ENCODE measurements at regions not wholly inside any gene's neighbourhood (a gene's known extent, or its start where the extent isn't known, plus 50 kb on each side); places are given as distances from the start of the nearest gene placed in this dataset.

GRCh38 chr9:71524996-71525580, 243.2 kb downstream of the CEMIP2 start:
- ChIA-PET CTCF (no interaction called here), POLR2A (no interaction called here)
- Histone ChIP-seq H3K27me3 (ENCODE audit: control insufficient read depth, insufficient read depth, low read length) (no peaks in the 10 kb centered on the region), H3K4me3 (ENCODE audit: low read depth, low read length) (no peak overlapping the region), H3K27ac (ENCODE audit: low read depth, low read length) (no peak overlapping the region), H3K9me3 (ENCODE audit: control insufficient read depth, insufficient read depth, low read length) (no peaks in the 10 kb centered on the region)
- DNase-seq (ENCODE audit: low read depth, low spot score), result no peak
- TF ChIP-seq CTCF (IDR thresholded peaks at IDR 0.05; ENCODE audit: low read depth, low read length), result no peak

- ChIA-PET POLR2A (no interaction called here), CTCF (interaction anchor here (1.1 kb wide), 1 partner anchor 295 kb away, joined by 3 read pairs; no protein-coding TSS in a partner anchor)
- no peak for TF ChIP-seq CTCF (IDR thresholded peaks at IDR 0.05; ENCODE audit: low read depth, low read length)
- DNase-seq (ENCODE audit: low read depth, low spot score), result no peak
- Histone ChIP-seq H3K27ac (ENCODE audit: low read depth, low read length) (no peak overlapping the region), H3K27me3 (ENCODE audit: control insufficient read depth, insufficient read depth, low read length) (no peaks in the 10 kb centered on the region), H3K9me3 (ENCODE audit: control insufficient read depth, insufficient read depth, low read length) (no peaks in the 10 kb centered on the region), H3K4me3 (ENCODE audit: low read depth, low read length) (no peak overlapping the region)
These were observed 243.8 kb downstream of the CEMIP2 start for GRCh38 chr9:71524516-71524915.

GRCh38 chr9:71521132-71521531, 247.2 kb downstream of the CEMIP2 start:
- TF ChIP-seq CTCF (IDR thresholded peaks at IDR 0.05; ENCODE audit: low read depth, low read length), result no peak
- ChIA-PET CTCF (interaction anchor here (0.7 kb wide), 1 partner anchor 298 kb away, joined by 3 read pairs; no protein-coding TSS in a partner anchor), POLR2A (no interaction called here)
- no peak for DNase-seq (ENCODE audit: low read depth, low spot score)
- Histone ChIP-seq H3K9me3 (ENCODE audit: control insufficient read depth, insufficient read depth, low read length) (no peaks in the 10 kb centered on the region), H3K27me3 (ENCODE audit: control insufficient read depth, insufficient read depth, low read length) (no peaks in the 10 kb centered on the region), H3K4me3 (ENCODE audit: low read depth, low read length) (no peak overlapping the region), H3K27ac (ENCODE audit: low read depth, low read length) (no peak overlapping the region)

GRCh38 chr9:71519098-71519696, 249.1 kb downstream of the CEMIP2 start:
- CTCF ChIA-PET, result no interaction called here
- POLR2A ChIA-PET, result no interaction called here
- Histone ChIP-seq H3K27me3 (ENCODE audit: control insufficient read depth, insufficient read depth, low read length) (no peaks in the 10 kb centered on the region), H3K27ac (ENCODE audit: low read depth, low read length) (no peak overlapping the region), H3K9me3 (ENCODE audit: control insufficient read depth, insufficient read depth, low read length) (no peaks in the 10 kb centered on the region), H3K4me3 (ENCODE audit: low read depth, low read length) (no peak overlapping the region)
- TF ChIP-seq CTCF (IDR thresholded peaks at IDR 0.05; ENCODE audit: low read depth, low read length), result no peak
- DNase-seq (ENCODE audit: low read depth, low spot score), result no peak

GRCh38 chr9:71518045-71518827, 250.1 kb downstream of the CEMIP2 start:
- POLR2A ChIA-PET, result no interaction called here

More at GRCh38 chr9:71518045-71518827, 250.1 kb downstream of the CEMIP2 start:
- CTCF ChIA-PET, result no interaction called here
- Histone ChIP-seq H3K27ac (ENCODE audit: low read depth, low read length) (no peak overlapping the region), H3K4me3 (ENCODE audit: low read depth, low read length) (no peak overlapping the region), H3K9me3 (ENCODE audit: control insufficient read depth, insufficient read depth, low read length) (no peaks in the 10 kb centered on the region), H3K27me3 (ENCODE audit: control insufficient read depth, insufficient read depth, low read length) (no peaks in the 10 kb centered on the region)
- DNase-seq (ENCODE audit: low read depth, low spot score), result no peak
- TF ChIP-seq CTCF (IDR thresholded peaks at IDR 0.05; ENCODE audit: low read depth, low read length), result no peak
